Prostate gland (tissue), 2 donors: ENCODE measurements at regions not wholly inside any gene's neighbourhood (a gene's known extent, or its start where the extent isn't known, plus 50 kb on each side); places are given as distances from the start of the nearest gene placed in this dataset.

Experiments used
- CTCF ChIP-seq, 4 experiments: fragments of 200-600 bp in 2 of 4; fragments of 450-650 bp in 2 of 4; sonication (generic) in 2 of 4; IDR thresholded peaks; 1 replicate in 3 of 4; 2 replicates in 1 of 4; pipeline ENCODE4 v1.5.1; 2016 to 2019; ENCODE audit warnings: antibody characterized with exemption in 4 of 4, mild to moderate bottlenecking in 2 of 4, moderate library complexity in 2 of 4
- POLR2A ChIP-seq: fragments of 450-650 bp; IDR thresholded peaks from one replicate; pipeline ENCODE4 v1.6.1; 2016; ENCODE audit warnings: antibody characterized with exemption, mild to moderate bottlenecking
- POLR2AphosphoS5 ChIP-seq: sonication (generic); formaldehyde crosslinking; IDR thresholded peaks from one replicate; pipeline ENCODE4 v1.6.1; 2017; ENCODE audit warnings: antibody characterized with exemption

GRCh38 chr16:73877150-73877549, 419.5 kb upstream of the PSMD7 start:
- TF ChIP-seq CTCF (IDR thresholded peaks at IDR 0.05) (no peak), POLR2AphosphoS5 (no peak), POLR2A (no peak)
